NK-92 treated with Interleukin-12 subunit alpha and Interleukin-12 subunit beta, amount 100 ng/mL, for 24 hours (cell line): ENCODE measurements at regions not wholly inside any gene's neighbourhood (a gene's known extent, or its start where the extent isn't known, plus 50 kb on each side); places are given as distances from the start of the nearest gene placed in this dataset.

ENCODE experiments used
- DNase-seq: peaks from one replicate; lab custom pipeline; 2025; lab: John Stamatoyannopoulos, UW

GRCh38 chr10:6642876-6643275, 62.8 kb upstream of the PRKCQ start:
- no peak for DNase-seq

- no peak for DNase-seq
Observed at GRCh38 chr10:6640433-6641040, 60.5 kb upstream of the PRKCQ start.

- DNase-seq, result no peak
Observed at GRCh38 chr10:6637053-6637452, 57.0 kb upstream of the PRKCQ start.

GRCh38 chr10:6635784-6636183, 55.7 kb upstream of the PRKCQ start:
- no peak for DNase-seq
